ENCODE measurements at regions not wholly inside any gene's neighbourhood (a gene's known extent, or its start where the extent isn't known, plus 50 kb on each side); places are given as distances from the start of the nearest gene placed in this dataset.
"Not testable (repeated sequence)": the region's sequence is repeated elsewhere in the genome, so short reads cannot be mapped to it uniquely, and the experiment has no call there.

GRCh38 chr9:66261576-66261975 is 524.6 kb downstream of the FOXD4L4 start:
- not testable (repeated sequence) for DNase-seq (ENCODE audit: low spot score)

GRCh38 chr9:66263621-66264020 is 526.7 kb downstream of the FOXD4L4 start:
- DNase-seq (ENCODE audit: low spot score); H3K27ac ChIP-seq; H3K4me3 ChIP-seq; H3K4me1 ChIP-seq (replicated peaks); H3K9me3 ChIP-seq; intact Hi-C loops (cut with DNase I); H3K27me3 ChIP-seq (replicated peaks; ENCODE audit: insufficient read depth); H3K36me3 ChIP-seq: not testable (repeated sequence)
- WGBS = 97% methylated on average over 17 of the region's 17 CpGs

More at GRCh38 chr9:66261576-66261975, 524.6 kb downstream of the FOXD4L4 start:
- H3K9me3 ChIP-seq; H3K4me1 ChIP-seq (replicated peaks); intact Hi-C loops (cut with DNase I); H3K4me3 ChIP-seq; H3K36me3 ChIP-seq; H3K27ac ChIP-seq; H3K27me3 ChIP-seq (replicated peaks; ENCODE audit: insufficient read depth): not testable (repeated sequence)
- 92% methylated on average over 2 of the region's 4 CpGs for WGBS

GRCh38 chr9:66264786-66265185 is 527.8 kb downstream of the FOXD4L4 start:
- intact Hi-C loops (cut with DNase I); DNase-seq (ENCODE audit: low spot score): not testable (repeated sequence)
- WGBS = 81% methylated on average over 15 of the region's 24 CpGs

GRCh38 chr9:66266202-66266601 is 529.3 kb downstream of the FOXD4L4 start:
- H3K27me3 ChIP-seq (replicated peaks; ENCODE audit: insufficient read depth); H3K9me3 ChIP-seq; H3K36me3 ChIP-seq; intact Hi-C loops (cut with DNase I); H3K27ac ChIP-seq; H3K4me3 ChIP-seq; DNase-seq (ENCODE audit: low spot score); H3K4me1 ChIP-seq (replicated peaks): not testable (repeated sequence)
- WGBS = 15% methylated on average over 7 of the region's 19 CpGs

More at GRCh38 chr9:66264786-66265185, 527.8 kb downstream of the FOXD4L4 start:
- not testable (repeated sequence) for H3K4me3 ChIP-seq; H3K4me1 ChIP-seq (replicated peaks); H3K27ac ChIP-seq; H3K36me3 ChIP-seq; H3K9me3 ChIP-seq; H3K27me3 ChIP-seq (replicated peaks; ENCODE audit: insufficient read depth)

- H3K36me3 ChIP-seq; H3K27ac ChIP-seq; DNase-seq (ENCODE audit: low spot score); H3K9me3 ChIP-seq; H3K4me1 ChIP-seq (replicated peaks); intact Hi-C loops (cut with DNase I); H3K27me3 ChIP-seq (replicated peaks; ENCODE audit: insufficient read depth); H3K4me3 ChIP-seq: not testable (repeated sequence)
- WGBS = 46% methylated on average over 11 of the region's 31 CpGs
These were observed 530.0 kb downstream of the FOXD4L4 start for GRCh38 chr9:66266856-66267430.

- 46% methylated on average over 13 of the region's 22 CpGs for WGBS
- H3K9me3 ChIP-seq; H3K4me3 ChIP-seq; H3K27ac ChIP-seq; H3K4me1 ChIP-seq (replicated peaks); DNase-seq (ENCODE audit: low spot score); H3K36me3 ChIP-seq; intact Hi-C loops (cut with DNase I); H3K27me3 ChIP-seq (replicated peaks; ENCODE audit: insufficient read depth): not testable (repeated sequence)
These were observed 530.7 kb downstream of the FOXD4L4 start for GRCh38 chr9:66267684-66268083.

- H3K27ac ChIP-seq; H3K4me3 ChIP-seq; H3K4me1 ChIP-seq (replicated peaks); H3K9me3 ChIP-seq; H3K27me3 ChIP-seq (replicated peaks; ENCODE audit: insufficient read depth); H3K36me3 ChIP-seq; DNase-seq (ENCODE audit: low spot score); intact Hi-C loops (cut with DNase I): not testable (repeated sequence)
- 60% methylated on average over 17 of the region's 26 CpGs for WGBS
These were observed 532.1 kb downstream of the FOXD4L4 start for GRCh38 chr9:66269024-66269423.

GRCh38 chr9:66269783-66270182 is 532.8 kb downstream of the FOXD4L4 start:
- intact Hi-C loops (cut with DNase I); H3K9me3 ChIP-seq: not testable (repeated sequence)
- DNase-seq (ENCODE audit: low spot score) = peak; percentile 51

GRCh38 chr9:66278809-66279208 is 541.9 kb downstream of the FOXD4L4 start:
- WGBS = 100% methylated on average over 4 of the region's 5 CpGs
- H3K4me1 ChIP-seq (replicated peaks); H3K4me3 ChIP-seq; H3K27me3 ChIP-seq (replicated peaks; ENCODE audit: insufficient read depth); H3K36me3 ChIP-seq; DNase-seq (ENCODE audit: low spot score); intact Hi-C loops (cut with DNase I); H3K9me3 ChIP-seq; H3K27ac ChIP-seq: not testable (repeated sequence)

More at GRCh38 chr9:66269783-66270182, 532.8 kb downstream of the FOXD4L4 start:
- under 1% methylated on average over 37 of the region's 42 CpGs for WGBS
- TF ChIP-seq POLR2A (IDR thresholded peaks at IDR 0.05) = peak; percentile 46
- H3K4me3 ChIP-seq = peak overlapping the region; percentile 49 to 60
- H3K36me3 ChIP-seq; H3K4me1 ChIP-seq (replicated peaks); H3K27me3 ChIP-seq (replicated peaks; ENCODE audit: insufficient read depth): not testable (repeated sequence)
- peak overlapping the region; percentile 79 to 81 for H3K27ac ChIP-seq
